SU-DHL-6 (cell line): ENCODE measurements at regions not wholly inside any gene's neighbourhood (a gene's known extent, or its start where the extent isn't known, plus 50 kb on each side); places are given as distances from the start of the nearest gene placed in this dataset.

ENCODE experiments used
- CTCF ChIP-seq: fragments of 200-600 bp; sonication (generic); IDR thresholded peaks from one replicate; pipeline ENCODE4 v1.5.1; 2017; ENCODE audit warnings: antibody characterized with exemption, mild to moderate bottlenecking, low read length, moderate library complexity; ENCODE audit not compliant: insufficient read depth, poor library complexity, severe bottlenecking
- EZH2phosphoT487 ChIP-seq: fragments of 200-600 bp; sonication (generic), shearing (Covaris generic); conservative IDR thresholded peaks from 2 replicates; pipeline ENCODE4 v1.6.1; 2018; ENCODE audit warnings: mild to moderate bottlenecking, antibody characterized with exemption, low read length, moderate library complexity, mixed read lengths

- TF ChIP-seq CTCF (no peak), EZH2phosphoT487 (no peak)
Measured at GRCh38 chr15:62416526-62416925, 251.4 kb upstream of the C2CD4B start.
